Ovary (tissue), 7 donors: ENCODE measurements at regions not wholly inside any gene's neighbourhood (a gene's known extent, or its start where the extent isn't known, plus 50 kb on each side); places are given as distances from the start of the nearest gene placed in this dataset.

Experiments
- DNase-seq, 5 donors: peaks; one replicate each; pipeline ENCODE4 v3.0.0-alpha.2; 2019 to 2020
- H3K27ac ChIP-seq, 2 donors: fragments of 200-600 bp; one replicate each; pipeline versions ENCODE4 v1.5.1 to v1.8.0; 2019 to 2022
- H3K27me3 ChIP-seq: fragments of 200-600 bp; one replicate; pipeline ENCODE4 v1.8.0; 2022
- H3K36me3 ChIP-seq: fragments of 200-600 bp; sonication (generic); one replicate; pipeline ENCODE4 v1.5.1; 2019
- H3K4me1 ChIP-seq: one replicate; pipeline ENCODE4 v1.8.1; 2013; ENCODE audit warnings: mild to moderate bottlenecking, moderate library complexity; ENCODE audit not compliant: insufficient read depth
- H3K4me3 ChIP-seq: fragments of 200-600 bp; sonication (generic); one replicate; pipeline ENCODE4 v1.5.1; 2017
- H3K9me3 ChIP-seq, 2 donors: fragments of 200-600 bp in 1 of 2; sonication (generic) in 1 of 2; one replicate each; pipeline versions ENCODE4 v1.5.1 to v1.8.1; 2013 to 2019; ENCODE audit warnings: mild to moderate bottlenecking in 1 of 2, moderate library complexity in 1 of 2
- EP300 ChIP-seq: sonication (generic); formaldehyde crosslinking; IDR thresholded peaks from one replicate; pipeline ENCODE4 v1.6.1; 2017; ENCODE audit warnings: antibody characterized with exemption
- POLR2A ChIP-seq: fragments of 450-650 bp; IDR thresholded peaks from one replicate; pipeline ENCODE4 v1.6.1; 2017; ENCODE audit warnings: antibody characterized with exemption, mild to moderate bottlenecking, moderate library complexity
- WGBS, 3 donors: extraction: QIAGEN DNeasy Blood & Tissue Kit in 1 of 3; methylation state at CpG; one replicate each; pipeline versions ENCODE4 v1.1.5 to v1.1.7; 2013 to 2017; 5-methylcytosine and 5-hydroxymethylcytosine counted together
- intact Hi-C, 4 donors: fragments of 100-400 bp; cut with DNase I; formaldehyde crosslinking; loops; one replicate each; pipeline versions ENCODE4 v1.11.0 to v1.15.1; 2022 to 2023
- TF ChIP-seq, protein P1 (sequence below), 3 donors: fragments of 450-650 bp in 2 of 3; fragments of 200-600 bp in 1 of 3; IDR thresholded peaks; one replicate each; pipeline versions ENCODE4 v1.5.1 to v1.8.0; 2016 to 2022; ENCODE audit warnings: antibody characterized with exemption in 3 of 3, mild to moderate bottlenecking in 1 of 3
- donor health status: DM: no; HTN: no; CAD: no; lungs with moderate emphysema.
- donor health status: DM: no; HTN: no; CAD: no.
- donor health status: Bipolar disorder and iron deficiency.
- donor health status: DM: no; HTN: no; CAD: no.
- donor health status: DM: yes; HTN: yes; CAD: no.

DNA sequence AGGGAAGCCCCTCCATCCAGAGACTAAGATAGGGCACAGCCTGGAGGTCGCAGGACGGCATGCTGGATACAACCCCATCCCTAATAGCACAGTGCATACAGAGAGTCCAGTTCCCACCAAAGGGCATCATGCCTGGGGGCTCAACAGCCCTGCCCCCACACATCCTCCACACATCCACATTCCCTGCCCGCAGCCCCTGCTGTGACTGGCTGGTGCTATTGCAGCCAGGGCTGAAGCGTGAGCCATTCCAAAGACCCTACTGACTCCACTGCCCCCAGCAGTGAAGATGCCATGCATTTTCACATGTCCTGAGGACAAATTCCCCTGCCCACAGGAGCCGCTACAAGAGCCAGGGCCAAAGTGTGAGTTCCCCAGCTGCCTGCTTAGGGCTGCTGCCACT, 641.6 kb downstream of the METTL4 start:
- Histone ChIP-seq H3K36me3 (no peaks in the 10 kb centered on the region), H3K27me3 (no peaks in the 10 kb centered on the region), H3K4me3 (no peak overlapping the region), H3K9me3 (no peaks in the 10 kb centered on the region), H3K27ac (no peak overlapping the region), H3K4me1 (no peaks in the 10 kb centered on the region)
- TF ChIP-seq, protein P1, sequence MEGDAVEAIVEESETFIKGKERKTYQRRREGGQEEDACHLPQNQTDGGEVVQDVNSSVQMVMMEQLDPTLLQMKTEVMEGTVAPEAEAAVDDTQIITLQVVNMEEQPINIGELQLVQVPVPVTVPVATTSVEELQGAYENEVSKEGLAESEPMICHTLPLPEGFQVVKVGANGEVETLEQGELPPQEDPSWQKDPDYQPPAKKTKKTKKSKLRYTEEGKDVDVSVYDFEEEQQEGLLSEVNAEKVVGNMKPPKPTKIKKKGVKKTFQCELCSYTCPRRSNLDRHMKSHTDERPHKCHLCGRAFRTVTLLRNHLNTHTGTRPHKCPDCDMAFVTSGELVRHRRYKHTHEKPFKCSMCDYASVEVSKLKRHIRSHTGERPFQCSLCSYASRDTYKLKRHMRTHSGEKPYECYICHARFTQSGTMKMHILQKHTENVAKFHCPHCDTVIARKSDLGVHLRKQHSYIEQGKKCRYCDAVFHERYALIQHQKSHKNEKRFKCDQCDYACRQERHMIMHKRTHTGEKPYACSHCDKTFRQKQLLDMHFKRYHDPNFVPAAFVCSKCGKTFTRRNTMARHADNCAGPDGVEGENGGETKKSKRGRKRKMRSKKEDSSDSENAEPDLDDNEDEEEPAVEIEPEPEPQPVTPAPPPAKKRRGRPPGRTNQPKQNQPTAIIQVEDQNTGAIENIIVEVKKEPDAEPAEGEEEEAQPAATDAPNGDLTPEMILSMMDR (IDR thresholded peaks at IDR 0.05): no peak
- TF ChIP-seq POLR2A: no peak
- no peak for TF ChIP-seq EP300
- DNase-seq: no peak
- intact Hi-C loops: no loop called here
- WGBS, 3 donors: 86 to 95% (median 91%) methylated on average over 5 of the region's 5 CpGs

DNA sequence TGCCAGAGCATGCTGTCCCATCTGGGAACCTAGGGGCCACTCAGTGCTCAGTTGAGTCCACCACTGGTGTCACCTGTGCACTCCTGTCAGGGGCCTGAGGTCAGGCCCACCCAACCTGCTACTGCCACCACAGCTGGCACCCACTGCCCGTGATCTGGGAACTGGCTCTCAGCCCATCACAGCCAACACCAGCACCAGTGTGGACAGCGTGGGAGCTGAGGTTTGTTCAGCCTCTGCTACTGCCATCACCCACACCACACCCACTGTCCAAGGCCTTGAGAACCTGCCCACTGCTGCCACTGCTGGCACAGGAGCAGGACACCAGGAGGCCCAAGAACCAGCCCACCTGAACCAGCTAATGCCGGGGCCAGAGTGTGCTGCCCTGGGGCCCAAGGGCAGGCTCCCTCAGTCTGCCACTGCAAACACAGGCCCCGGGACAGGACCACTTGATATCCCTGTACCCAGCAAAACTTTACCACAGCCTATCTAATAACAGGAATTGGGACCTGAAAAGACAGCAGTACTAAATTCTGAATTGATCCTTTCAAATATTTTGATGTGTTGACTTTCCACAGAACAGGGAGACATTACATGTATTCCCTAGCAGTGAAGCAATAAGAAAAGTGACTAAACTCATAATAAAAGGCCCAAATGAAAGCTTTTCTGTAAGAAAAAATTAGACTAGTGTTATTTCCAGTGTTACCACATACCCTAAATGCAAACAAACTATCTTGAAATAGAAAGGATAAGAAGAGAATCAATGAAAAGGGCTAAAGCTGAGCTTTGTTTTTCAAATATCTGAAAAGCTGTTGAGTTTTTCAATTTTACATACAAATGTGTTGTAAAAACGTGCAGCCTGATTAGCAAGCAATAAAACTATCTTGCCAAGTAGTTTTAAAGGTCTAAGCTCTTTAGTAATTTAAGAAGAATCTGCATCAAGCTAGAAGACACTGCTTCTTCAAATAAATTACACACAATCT, 640.7 kb downstream of the METTL4 start:
- TF ChIP-seq EP300: no peak
- TF ChIP-seq POLR2A: no peak
- TF ChIP-seq, protein P1 (IDR thresholded peaks at IDR 0.05): no peak
- Histone ChIP-seq H3K27me3 (no peaks in the 10 kb centered on the region), H3K27ac (no peak overlapping the region), H3K4me1 (no peaks in the 10 kb centered on the region), H3K4me3 (no peak overlapping the region), H3K9me3 (no peaks in the 10 kb centered on the region), H3K36me3 (no peaks in the 10 kb centered on the region)
- WGBS, 3 donors: 66 to 69% (median 68%) methylated on average over 5 of the region's 5 CpGs
- DNase-seq: no peak
- intact Hi-C loops: no loop called here

DNA sequence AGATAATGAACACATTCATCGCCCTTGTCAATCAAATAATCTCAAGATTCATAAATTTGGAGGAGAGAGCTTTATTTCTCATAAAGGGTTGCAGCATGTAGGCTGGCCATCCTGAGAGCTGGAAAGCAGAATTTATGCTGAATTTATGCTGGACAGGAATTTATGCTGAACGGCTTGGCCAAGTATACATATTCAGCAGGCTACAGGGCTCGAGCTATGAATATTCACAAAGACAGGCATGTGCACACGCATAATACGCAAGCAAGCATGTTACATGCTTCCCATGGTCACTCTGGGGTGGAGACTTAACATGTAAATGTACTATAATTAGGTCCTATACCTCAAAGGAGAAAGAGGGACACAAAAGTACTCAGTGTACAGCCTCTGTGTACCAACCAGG, 618.8 kb downstream of the METTL4 start:
- intact Hi-C loops: no loop called here
- H3K9me3 ChIP-seq: no peaks in the 10 kb centered on the region
- H3K27ac ChIP-seq: no peak overlapping the region
- no peak overlapping the region for H3K4me3 ChIP-seq
- H3K4me1 ChIP-seq: no peaks in the 10 kb centered on the region
- DNase-seq: no peak
- 67 to 78% (median 72%) methylated on average over 5 of the region's 5 CpGs for WGBS, 3 donors
- TF ChIP-seq, protein P1 (IDR thresholded peaks at IDR 0.05): no peak
- TF ChIP-seq POLR2A (no peak), EP300 (no peak)
- no peaks in the 10 kb centered on the region for H3K27me3 ChIP-seq
- H3K36me3 ChIP-seq: no peaks in the 10 kb centered on the region

DNA sequence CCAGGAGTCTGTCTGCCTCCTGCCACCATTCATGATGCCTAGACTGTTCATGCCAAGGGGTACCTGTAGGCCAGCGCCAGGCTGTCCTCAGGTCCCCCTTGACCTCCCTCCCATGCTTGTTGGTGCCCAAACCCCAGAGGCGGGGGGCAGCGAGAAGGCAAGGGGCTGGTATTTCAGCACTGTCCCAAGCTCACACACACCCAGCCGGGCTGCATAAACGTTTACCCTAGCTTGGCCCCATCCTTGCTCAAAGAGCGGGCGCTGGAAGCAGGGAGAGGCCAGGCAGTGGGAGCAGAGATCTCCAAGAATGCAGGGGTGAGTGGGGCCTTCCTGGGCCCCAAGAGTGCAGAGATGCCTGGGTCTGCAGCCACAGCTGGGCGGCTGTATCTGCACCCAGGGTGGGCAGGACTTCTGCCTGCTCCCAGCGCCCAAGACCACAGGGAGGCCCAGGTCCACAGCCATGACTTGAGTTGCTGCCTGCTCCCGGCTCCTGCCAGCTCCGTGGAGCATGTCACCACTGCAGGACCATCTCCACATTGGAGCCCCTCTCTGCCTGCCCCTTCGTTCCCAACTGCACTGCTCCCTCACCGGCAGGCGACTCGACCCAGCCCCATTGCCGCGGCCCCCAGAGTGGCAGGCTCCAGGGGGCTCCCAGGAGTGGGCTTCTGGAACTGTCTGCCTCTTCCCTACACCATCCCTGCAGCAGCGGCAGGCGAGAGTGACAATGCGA, 616.6 kb downstream of the METTL4 start:
- intact Hi-C loops: no loop called here
- Histone ChIP-seq H3K4me3 (no peak overlapping the region), H3K27me3 (no peaks in the 10 kb centered on the region), H3K27ac (no peak overlapping the region), H3K9me3 (no peaks in the 10 kb centered on the region), H3K36me3 (no peaks in the 10 kb centered on the region), H3K4me1 (no peaks in the 10 kb centered on the region)
- TF ChIP-seq EP300 (no peak), POLR2A (no peak)
- TF ChIP-seq, protein P1 (IDR thresholded peaks at IDR 0.05): no peak
- WGBS, 3 donors: 88 to 92% (median 91%) methylated on average over 20 of the region's 20 CpGs
- no peak for DNase-seq
